Smooth muscle cell (in vitro differentiated cells): ENCODE measurements at regions not wholly inside any gene's neighbourhood (a gene's known extent, or its start where the extent isn't known, plus 50 kb on each side); places are given as distances from the start of the nearest gene placed in this dataset.

Experiments
- DNase-seq: peaks from one replicate; lab custom pipeline; 2025; ENCODE audit not compliant: unreplicated experiment; lab: John Stamatoyannopoulos, UW
- H2AFZ ChIP-seq: fragments of 200-600 bp; sonication (generic); 2 replicates; pipeline ENCODE4 v1.6.0; 2016; ENCODE audit warnings: antibody characterized with exemption, low read depth, mild to moderate bottlenecking
- H3F3A ChIP-seq: fragments of 200-600 bp; sonication (generic); 2 replicates; pipeline ENCODE4 v1.6.0; 2017; ENCODE audit warnings: antibody characterized with exemption, low read depth
- H3K27ac ChIP-seq: fragments of 200-600 bp; sonication (generic); 2 replicates; pipeline ENCODE4 v1.5.1; 2016; ENCODE audit warnings: low read depth, mild to moderate bottlenecking
- H3K27me3 ChIP-seq: fragments of 200-600 bp; sonication (generic); 2 replicates; pipeline ENCODE4 v1.6.1; 2016; ENCODE audit warnings: low read depth, mild to moderate bottlenecking
- H3K36me3 ChIP-seq: fragments of 200-600 bp; sonication (generic); 2 replicates; pipeline ENCODE4 v1.5.1; 2016; ENCODE audit warnings: low read depth
- H3K4me1 ChIP-seq: fragments of 200-600 bp; sonication (generic); 2 replicates; pipeline ENCODE4 v1.5.1; 2016; ENCODE audit warnings: low read depth
- H3K4me2 ChIP-seq: fragments of 200-600 bp; sonication (generic); 2 replicates; pipeline ENCODE4 v1.6.0; 2016; ENCODE audit warnings: mild to moderate bottlenecking
- H3K4me3 ChIP-seq: fragments of 200-600 bp; sonication (generic); 2 replicates; pipeline ENCODE4 v1.5.1; 2016; ENCODE audit warnings: mild to moderate bottlenecking
- H3K79me2 ChIP-seq: fragments of 200-600 bp; sonication (generic); 2 replicates; pipeline ENCODE4 v1.6.0; 2016; ENCODE audit warnings: low read depth, mild to moderate bottlenecking
- H3K9ac ChIP-seq: fragments of 200-600 bp; sonication (generic); 2 replicates; pipeline ENCODE4 v1.6.0; 2016; ENCODE audit warnings: low read depth
- H3K9me3 ChIP-seq: fragments of 200-600 bp; sonication (generic); replicated peaks from 2 replicates; pipeline ENCODE4 v1.5.1; 2016; ENCODE audit warnings: low read depth
- H4K20me1 ChIP-seq: fragments of 200-600 bp; sonication (generic); 2 replicates; pipeline ENCODE4 v1.6.0; 2016; ENCODE audit warnings: low read depth
- WGBS: methylation state at CpG from one replicate; pipeline ENCODE4 v1.1.7; 2016; ENCODE audit warnings: low lambda C conversion rate; 5-methylcytosine and 5-hydroxymethylcytosine counted together
- TF ChIP-seq, protein P1 (sequence below): fragments of 200-600 bp; sonication (generic); IDR thresholded peaks from 2 replicates; pipeline ENCODE4 v1.5.1; 2017; ENCODE audit warnings: borderline replicate concordance, mild to moderate bottlenecking, antibody characterized with exemption; ENCODE audit not compliant: insufficient read depth, poor library complexity, severe bottlenecking

GRCh38 chr6:119874381-119874780, 524.8 kb upstream of the MAN1A1 start:
- H3K36me3 ChIP-seq: no peaks in the 10 kb centered on the region
- H3K4me2 ChIP-seq: no peak overlapping the region
- no peaks in the 10 kb centered on the region for H3K4me1 ChIP-seq
- H3K27ac ChIP-seq: no peak overlapping the region
- 97% methylated on average over 4 of the region's 4 CpGs for WGBS
- TF ChIP-seq, protein P1, sequence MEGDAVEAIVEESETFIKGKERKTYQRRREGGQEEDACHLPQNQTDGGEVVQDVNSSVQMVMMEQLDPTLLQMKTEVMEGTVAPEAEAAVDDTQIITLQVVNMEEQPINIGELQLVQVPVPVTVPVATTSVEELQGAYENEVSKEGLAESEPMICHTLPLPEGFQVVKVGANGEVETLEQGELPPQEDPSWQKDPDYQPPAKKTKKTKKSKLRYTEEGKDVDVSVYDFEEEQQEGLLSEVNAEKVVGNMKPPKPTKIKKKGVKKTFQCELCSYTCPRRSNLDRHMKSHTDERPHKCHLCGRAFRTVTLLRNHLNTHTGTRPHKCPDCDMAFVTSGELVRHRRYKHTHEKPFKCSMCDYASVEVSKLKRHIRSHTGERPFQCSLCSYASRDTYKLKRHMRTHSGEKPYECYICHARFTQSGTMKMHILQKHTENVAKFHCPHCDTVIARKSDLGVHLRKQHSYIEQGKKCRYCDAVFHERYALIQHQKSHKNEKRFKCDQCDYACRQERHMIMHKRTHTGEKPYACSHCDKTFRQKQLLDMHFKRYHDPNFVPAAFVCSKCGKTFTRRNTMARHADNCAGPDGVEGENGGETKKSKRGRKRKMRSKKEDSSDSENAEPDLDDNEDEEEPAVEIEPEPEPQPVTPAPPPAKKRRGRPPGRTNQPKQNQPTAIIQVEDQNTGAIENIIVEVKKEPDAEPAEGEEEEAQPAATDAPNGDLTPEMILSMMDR: no peak
- no peaks in the 10 kb centered on the region for H3K9me3 ChIP-seq
- H3K27me3 ChIP-seq: no peaks in the 10 kb centered on the region
- no peak overlapping the region for H3K4me3 ChIP-seq
- no peaks in the 10 kb centered on the region for H3F3A ChIP-seq
- no peaks in the 10 kb centered on the region for H3K79me2 ChIP-seq
- no peaks in the 10 kb centered on the region for H4K20me1 ChIP-seq
- H3K9ac ChIP-seq: no peak overlapping the region
- no peak for DNase-seq
- no peak overlapping the region for H2AFZ ChIP-seq

DNA sequence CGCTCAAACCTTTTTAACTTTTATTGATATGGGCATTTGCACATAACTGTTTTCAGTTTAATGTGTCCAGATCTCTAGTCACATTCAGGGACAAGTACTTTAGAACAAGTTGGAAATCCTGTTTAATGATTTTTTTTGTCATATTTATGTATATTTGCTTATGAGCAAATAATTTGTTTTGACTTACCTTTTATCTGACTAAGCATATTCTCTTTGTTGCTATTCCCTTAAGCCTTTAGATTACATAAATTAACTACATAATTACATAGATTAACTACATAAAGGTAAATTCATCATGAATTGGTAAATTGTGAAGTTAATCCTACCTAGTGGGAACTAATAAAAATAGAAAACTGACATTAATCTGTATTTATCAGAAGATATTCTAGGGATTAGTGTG, 523.5 kb upstream of the MAN1A1 start:
- DNase-seq: no peak
- WGBS: 96% methylated on average over 1 of the region's 1 CpG
- no peaks in the 10 kb centered on the region for H3F3A ChIP-seq
- no peak overlapping the region for H3K9ac ChIP-seq
- no peak overlapping the region for H3K4me2 ChIP-seq
- TF ChIP-seq, protein P1: no peak
- H4K20me1 ChIP-seq: no peaks in the 10 kb centered on the region
- no peak overlapping the region for H2AFZ ChIP-seq
- H3K9me3 ChIP-seq: no peaks in the 10 kb centered on the region
- H3K27ac ChIP-seq: no peak overlapping the region
- no peaks in the 10 kb centered on the region for H3K79me2 ChIP-seq
- H3K27me3 ChIP-seq: no peaks in the 10 kb centered on the region
- no peak overlapping the region for H3K4me3 ChIP-seq
- no peaks in the 10 kb centered on the region for H3K4me1 ChIP-seq
- H3K36me3 ChIP-seq: no peaks in the 10 kb centered on the region

DNA sequence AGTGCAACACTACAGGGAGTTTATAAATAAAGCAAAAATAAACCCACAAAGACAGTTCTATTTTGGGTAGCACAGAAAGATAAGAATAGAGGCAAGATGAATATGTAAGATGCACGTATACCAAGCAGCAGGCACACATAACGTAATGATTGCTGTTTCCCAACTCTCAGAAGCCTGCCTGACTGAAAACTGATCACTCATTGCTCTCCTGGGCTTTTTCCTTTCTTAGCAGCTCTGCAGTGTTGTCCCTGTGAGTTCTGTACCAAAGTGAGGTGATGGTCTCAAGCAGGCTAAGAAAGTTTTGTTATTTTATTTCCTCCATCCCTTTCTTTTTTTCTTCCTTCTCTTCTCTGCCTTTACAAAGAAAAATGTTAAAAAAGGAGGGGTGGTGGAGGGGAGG, 522.0 kb upstream of the MAN1A1 start:
- Histone ChIP-seq H3K4me1 (no peaks in the 10 kb centered on the region), H3K27me3 (no peaks in the 10 kb centered on the region), H4K20me1 (no peaks in the 10 kb centered on the region), H3K9ac (no peak overlapping the region), H2AFZ (peak overlapping the region; percentile 30), H3K4me3 (no peak overlapping the region), H3F3A (no peaks in the 10 kb centered on the region), H3K4me2 (no peak overlapping the region), H3K79me2 (no peaks in the 10 kb centered on the region), H3K27ac (no peak overlapping the region), H3K36me3 (no peaks in the 10 kb centered on the region), H3K9me3 (no peaks in the 10 kb centered on the region)
- TF ChIP-seq, protein P1: no peak
- WGBS: 22% methylated on average over 2 of the region's 2 CpGs
- no peak for DNase-seq

DNA sequence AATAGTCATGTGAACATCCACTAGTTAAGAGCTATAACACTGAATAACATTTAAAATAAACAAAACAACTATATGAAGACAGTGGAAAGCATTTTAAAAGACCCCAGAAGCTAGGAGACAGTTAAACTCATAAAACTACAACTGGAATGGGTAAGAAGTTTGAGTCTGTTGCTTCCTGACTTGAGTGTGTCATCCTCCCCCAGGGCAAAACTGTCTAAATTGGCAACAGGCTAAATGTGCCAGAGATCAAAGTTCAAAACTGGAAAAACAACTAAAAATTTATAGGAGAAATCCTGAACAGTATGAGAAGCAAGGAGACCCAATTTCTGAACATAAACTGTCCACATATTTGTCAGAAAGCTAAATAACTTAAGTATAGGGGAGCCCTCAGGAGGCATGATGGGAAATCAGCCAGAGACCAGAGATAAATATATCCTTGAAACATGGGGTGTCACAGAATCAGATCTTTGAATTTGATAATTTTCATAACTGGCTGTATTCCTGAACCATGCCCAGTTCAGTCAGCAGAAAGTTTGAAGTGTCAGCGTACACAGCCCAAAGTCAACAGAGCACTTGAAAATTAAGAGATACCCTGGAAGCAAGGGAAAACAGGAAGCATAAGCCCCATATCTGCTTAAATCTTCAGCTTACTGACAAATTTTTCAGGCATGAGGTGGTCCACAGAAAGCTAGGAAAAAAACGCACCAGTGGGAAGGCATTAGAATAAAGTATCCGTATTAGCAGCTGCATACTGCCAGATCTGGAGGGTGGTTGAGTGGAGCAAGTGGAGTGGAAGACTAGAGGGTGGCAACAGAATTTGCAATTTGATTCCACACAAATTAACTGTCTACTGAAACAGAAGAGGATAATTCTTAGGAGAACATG, 516.1 kb upstream of the MAN1A1 start:
- no peaks in the 10 kb centered on the region for H3K4me1 ChIP-seq
- TF ChIP-seq, protein P1: no peak
- H3K27me3 ChIP-seq: no peaks in the 10 kb centered on the region
- H4K20me1 ChIP-seq: no peaks in the 10 kb centered on the region
- H3K9me3 ChIP-seq: no peaks in the 10 kb centered on the region
- H3K36me3 ChIP-seq: no peaks in the 10 kb centered on the region
- no peaks in the 10 kb centered on the region for H3K79me2 ChIP-seq
- 40% methylated on average over 3 of the region's 3 CpGs for WGBS
- no peak for DNase-seq
- H2AFZ ChIP-seq: no peak overlapping the region
- H3K4me3 ChIP-seq: no peak overlapping the region
- H3F3A ChIP-seq: no peaks in the 10 kb centered on the region
- H3K27ac ChIP-seq: peak overlapping the region; percentile 54
- H3K9ac ChIP-seq: no peak overlapping the region
- H3K4me2 ChIP-seq: no peak overlapping the region
